ENCODE measurements at regions not wholly inside any gene's neighbourhood (a gene's known extent, or its start where the extent isn't known, plus 50 kb on each side); places are given as distances from the start of the nearest gene placed in this dataset.

- no peak for TF ChIP-seq CTCF (IDR thresholded peaks at IDR 0.05)
These were observed 752.3 kb downstream of the NR2F2 start for GRCh38 chr15:97082830-97083229.

DNA sequence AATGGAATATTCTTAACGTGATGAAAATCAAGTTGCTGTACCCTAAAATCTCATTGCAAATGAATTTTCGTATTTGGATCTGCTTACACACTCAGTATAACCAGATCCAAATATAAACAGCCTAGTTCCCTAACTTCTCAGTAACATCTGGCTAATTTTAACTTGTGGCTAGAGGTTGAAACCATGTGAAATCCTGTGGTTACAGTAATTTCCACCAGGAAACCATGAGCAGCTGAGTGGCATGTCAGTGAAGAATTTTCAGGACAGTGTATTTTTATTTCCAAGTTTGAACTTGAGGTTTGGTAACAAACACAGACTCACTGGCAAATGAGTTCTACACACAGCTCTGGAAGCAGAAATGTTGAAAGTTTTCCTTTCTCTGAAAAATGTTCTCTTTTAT, 754.1 kb downstream of the NR2F2 start:
- no peak for TF ChIP-seq CTCF (IDR thresholded peaks at IDR 0.05)

DNA sequence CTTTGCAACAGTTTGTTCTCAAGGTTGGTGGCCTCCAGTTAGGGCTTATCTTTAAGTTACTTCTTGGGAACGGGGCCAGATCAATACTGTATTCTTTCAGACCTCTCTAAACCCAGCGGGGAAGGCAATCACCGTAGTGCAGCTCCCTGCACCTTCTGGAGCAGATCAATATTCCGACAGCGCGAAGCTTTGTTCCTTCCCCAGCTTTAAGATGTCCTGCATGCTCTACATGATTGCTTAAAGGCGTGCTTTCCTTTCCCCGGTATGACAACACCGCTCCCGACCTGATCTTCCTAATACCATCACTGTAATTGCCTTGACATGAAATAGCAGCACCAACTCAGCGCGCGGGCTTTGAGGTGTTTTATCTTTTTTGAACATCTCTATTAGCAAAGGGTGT, 755.2 kb downstream of the NR2F2 start:
- TF ChIP-seq CTCF (IDR thresholded peaks at IDR 0.05): no peak

GRCh38 chr15:97087006-97087741, 756.7 kb downstream of the NR2F2 start:
- no peak for TF ChIP-seq CTCF (IDR thresholded peaks at IDR 0.05)

GRCh38 chr15:97091093-97091492, 760.6 kb downstream of the NR2F2 start:
- TF ChIP-seq CTCF (IDR thresholded peaks at IDR 0.05): no peak

DNA sequence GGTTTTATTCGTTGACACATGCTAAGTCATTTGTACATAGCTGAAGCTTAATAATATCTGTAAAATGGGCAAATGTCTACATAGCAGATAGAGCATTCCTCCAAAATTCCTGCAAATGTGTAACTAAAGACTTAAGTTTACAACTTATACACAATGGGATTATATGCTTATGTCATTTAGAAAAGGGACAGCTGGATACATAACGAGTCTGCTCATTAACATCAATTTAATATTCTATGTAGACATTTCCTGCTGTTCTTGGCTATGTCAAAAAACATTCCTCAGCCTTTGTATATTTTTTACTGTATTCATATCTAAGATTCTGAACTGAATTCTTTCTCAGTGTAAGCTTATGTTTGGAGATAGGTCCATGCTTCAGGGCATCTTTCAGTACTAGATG, 762.2 kb downstream of the NR2F2 start:
- TF ChIP-seq CTCF (IDR thresholded peaks at IDR 0.05): no peak

- TF ChIP-seq CTCF (IDR thresholded peaks at IDR 0.05): no peak
These were observed 765.9 kb downstream of the NR2F2 start for GRCh38 chr15:97096303-97096835.

All from LNCAP (cell line).